Panc1 (cell line): ENCODE measurements at regions not wholly inside any gene's neighbourhood (a gene's known extent, or its start where the extent isn't known, plus 50 kb on each side); places are given as distances from the start of the nearest gene placed in this dataset.

Experiments
- ATAC-seq: fragments of 200-7000 bp; cut with Tn5 transposase; 2 replicates; pipeline ENCODE4 v1.9.1; 2020; ENCODE audit warnings: mild to moderate bottlenecking, moderate library complexity
- BruUV-seq: library from RNA; stranded (reverse); fragments of 400-500 nt; replicated peaks from 2 replicates; lab custom pipeline; 2021; lab: Mats Ljungman, UMichigan
- CTCF ChIA-PET: fragments of 300-600 bp; sonication (Branson Sonifier 250); formaldehyde crosslinking; loops from one replicate; lab custom pipeline; 2022; ENCODE audit warnings: antibody characterized with exemption; lab: Charles Lee
- POLR2A ChIA-PET: fragments of 300-600 bp; sonication (Branson Sonifier 250); formaldehyde crosslinking; loops from one replicate; lab custom pipeline; 2022; ENCODE audit warnings: antibody characterized with exemption; lab: Charles Lee
- DNase-seq: peaks from one replicate; pipeline ENCODE4 v3.0.0-alpha.2; 2010; ENCODE audit warnings: low read depth, low spot score
- H3K27ac ChIP-seq: 2 replicates; pipeline ENCODE4 v1.5.1; 2011; ENCODE audit warnings: mild to moderate bottlenecking, low read length, inconsistent platforms
- H3K27me3 ChIP-seq: fragments of 200-500 bp; sonication (Bioruptor generic); 2 replicates; pipeline ENCODE4 v1.6.0; 2014; ENCODE audit warnings: low read length, inconsistent platforms; ENCODE audit not compliant: control insufficient read depth, insufficient read depth
- H3K36me3 ChIP-seq: fragments of 200-500 bp; sonication (Bioruptor generic); 2 replicates; pipeline ENCODE4 v1.5.1; 2014; ENCODE audit warnings: inconsistent platforms, mild to moderate bottlenecking, low read length, moderate library complexity; ENCODE audit not compliant: control insufficient read depth, insufficient read depth
- H3K4me1 ChIP-seq: 2 replicates; pipeline ENCODE4 v1.5.1; 2011; ENCODE audit warnings: inconsistent platforms, mild to moderate bottlenecking, low read length, moderate library complexity; ENCODE audit not compliant: control insufficient read depth, insufficient read depth
- H3K4me3 ChIP-seq, 2 experiments: 2 replicates each; pipeline ENCODE4 v1.5.1; 2011 to 2012; ENCODE audit warnings: low read depth in 2 of 2, low read length in 2 of 2, mild to moderate bottlenecking in 2 of 2, inconsistent platforms in 1 of 2, moderate library complexity in 1 of 2
- H3K9me3 ChIP-seq: fragments of 200-500 bp; sonication (Bioruptor generic); 2 replicates; pipeline ENCODE4 v1.5.1; 2014; ENCODE audit warnings: low read depth, mild to moderate bottlenecking, inconsistent platforms, low read length, moderate library complexity; ENCODE audit not compliant: control insufficient read depth, insufficient read depth
- CTCF ChIP-seq: fragments of 450-650 bp; IDR thresholded peaks from 2 replicates; pipeline ENCODE4 v1.5.1; 2017; ENCODE audit warnings: mild to moderate bottlenecking
- POLR2AphosphoS5 ChIP-seq: IDR thresholded peaks from 2 replicates; pipeline ENCODE4 v1.6.1; 2012; ENCODE audit warnings: mild to moderate bottlenecking, low read depth, low read length, moderate library complexity
- SIN3A ChIP-seq: IDR thresholded peaks from 2 replicates; pipeline ENCODE4 v1.6.1; 2012; ENCODE audit warnings: low read depth, mild to moderate bottlenecking, low read length, moderate library complexity, borderline replicate concordance; ENCODE audit not compliant: insufficient read depth
- TCF7L2 ChIP-seq: IDR thresholded peaks from 2 replicates; pipeline ENCODE4 v1.6.1; 2011; ENCODE audit warnings: mild to moderate bottlenecking, low read depth, low read length, inconsistent platforms
- in situ Hi-C: cut with HindIII; loops from 2 replicates; pipeline ENCODE4 v1.10.0; 2016; ENCODE audit warnings: low sequenced_read_pairs, low pct_unique_long_range_greater_than_20kb
- intact Hi-C: fragments of 100-400 bp; cut with micrococcal nuclease; formaldehyde crosslinking; loops from one replicate; pipeline ENCODE4 v1.10.0; 2022; ENCODE audit not compliant: unreplicated experiment
- TF ChIP-seq, protein P1 (sequence below), 2 experiments: IDR thresholded peaks; 2 replicates each; pipeline ENCODE4 v1.6.1; 2011 to 2012; ENCODE audit warnings: low read depth in 2 of 2, control low read depth in 1 of 2, low read length in 1 of 2, mild to moderate bottlenecking in 1 of 2, moderate library complexity in 1 of 2; ENCODE audit not compliant: insufficient read depth in 1 of 2

DNA sequence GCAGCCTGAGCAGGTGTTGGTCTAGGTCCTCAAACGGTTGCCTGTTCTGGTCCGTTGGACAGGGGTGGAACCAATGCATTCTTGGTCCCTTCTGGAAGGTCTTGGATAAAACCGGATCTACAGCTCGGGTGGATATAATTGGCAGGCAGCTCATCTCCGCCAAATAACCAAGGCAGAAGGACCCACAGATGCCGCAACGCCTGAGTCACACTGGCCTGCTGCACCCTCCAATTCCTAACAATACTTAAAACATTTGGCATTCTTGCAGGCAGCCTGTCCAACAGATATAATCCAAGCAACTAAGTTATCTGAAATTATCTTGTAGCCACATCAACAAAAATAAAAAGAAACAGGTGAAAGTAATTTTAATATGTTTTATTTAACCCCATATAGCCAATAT is 59.0 kb upstream of the FGF14 start:
- Histone ChIP-seq H3K4me3 (no peak overlapping the region), H3K27ac (no peak overlapping the region), H3K36me3 (no peaks in the 10 kb centered on the region), H3K4me1 (no peaks in the 10 kb centered on the region), H3K9me3 (no peaks in the 10 kb centered on the region), H3K27me3 (no peaks in the 10 kb centered on the region)
- TF ChIP-seq, protein P1, sequence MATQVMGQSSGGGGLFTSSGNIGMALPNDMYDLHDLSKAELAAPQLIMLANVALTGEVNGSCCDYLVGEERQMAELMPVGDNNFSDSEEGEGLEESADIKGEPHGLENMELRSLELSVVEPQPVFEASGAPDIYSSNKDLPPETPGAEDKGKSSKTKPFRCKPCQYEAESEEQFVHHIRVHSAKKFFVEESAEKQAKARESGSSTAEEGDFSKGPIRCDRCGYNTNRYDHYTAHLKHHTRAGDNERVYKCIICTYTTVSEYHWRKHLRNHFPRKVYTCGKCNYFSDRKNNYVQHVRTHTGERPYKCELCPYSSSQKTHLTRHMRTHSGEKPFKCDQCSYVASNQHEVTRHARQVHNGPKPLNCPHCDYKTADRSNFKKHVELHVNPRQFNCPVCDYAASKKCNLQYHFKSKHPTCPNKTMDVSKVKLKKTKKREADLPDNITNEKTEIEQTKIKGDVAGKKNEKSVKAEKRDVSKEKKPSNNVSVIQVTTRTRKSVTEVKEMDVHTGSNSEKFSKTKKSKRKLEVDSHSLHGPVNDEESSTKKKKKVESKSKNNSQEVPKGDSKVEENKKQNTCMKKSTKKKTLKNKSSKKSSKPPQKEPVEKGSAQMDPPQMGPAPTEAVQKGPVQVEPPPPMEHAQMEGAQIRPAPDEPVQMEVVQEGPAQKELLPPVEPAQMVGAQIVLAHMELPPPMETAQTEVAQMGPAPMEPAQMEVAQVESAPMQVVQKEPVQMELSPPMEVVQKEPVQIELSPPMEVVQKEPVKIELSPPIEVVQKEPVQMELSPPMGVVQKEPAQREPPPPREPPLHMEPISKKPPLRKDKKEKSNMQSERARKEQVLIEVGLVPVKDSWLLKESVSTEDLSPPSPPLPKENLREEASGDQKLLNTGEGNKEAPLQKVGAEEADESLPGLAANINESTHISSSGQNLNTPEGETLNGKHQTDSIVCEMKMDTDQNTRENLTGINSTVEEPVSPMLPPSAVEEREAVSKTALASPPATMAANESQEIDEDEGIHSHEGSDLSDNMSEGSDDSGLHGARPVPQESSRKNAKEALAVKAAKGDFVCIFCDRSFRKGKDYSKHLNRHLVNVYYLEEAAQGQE (IDR thresholded peaks at IDR 0.05; ENCODE audit: insufficient read depth in 1 of 2, low read depth in 2 of 2, low read length in 1 of 2) = no peak
- TF ChIP-seq CTCF = no peak
- TF ChIP-seq TCF7L2 = no peak
- TF ChIP-seq SIN3A = no peak
- no peak for TF ChIP-seq POLR2AphosphoS5
- in situ Hi-C loops (no loop called here), intact Hi-C loops (no loop called here)
- DNase-seq = no peak
- ChIA-PET POLR2A (no interaction called here), CTCF (no interaction called here)
- BruUV-seq = no TSS peak
- ATAC-seq = no peak

DNA sequence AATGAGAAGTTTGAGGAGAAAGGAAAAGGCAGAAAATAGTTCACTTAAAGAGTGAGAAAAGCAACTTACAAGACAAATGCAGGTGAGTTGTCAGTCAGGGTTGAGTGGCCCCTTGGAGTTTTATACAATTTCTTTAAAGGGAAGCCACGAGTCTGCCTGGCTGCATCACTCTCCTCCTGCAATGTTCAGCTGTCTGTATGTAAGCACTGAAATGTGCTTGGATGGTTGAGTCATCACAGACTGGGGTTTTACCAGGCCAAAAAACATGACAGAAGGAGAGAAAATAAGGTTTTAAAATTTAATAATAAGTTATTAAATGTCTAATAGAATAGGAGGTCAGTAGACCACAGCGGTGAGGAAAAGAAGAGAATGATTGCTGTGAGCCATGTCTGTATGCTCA is 51.0 kb upstream of the FGF14 start:
- ChIA-PET CTCF (no interaction called here), POLR2A (no interaction called here)
- H3K27me3 ChIP-seq = no peaks in the 10 kb centered on the region
- TF ChIP-seq TCF7L2 = no peak
- no peak for TF ChIP-seq SIN3A
- TF ChIP-seq, protein P1 (IDR thresholded peaks at IDR 0.05; ENCODE audit: insufficient read depth in 1 of 2, low read depth in 2 of 2, low read length in 1 of 2) = no peak
- no peak for TF ChIP-seq CTCF
- TF ChIP-seq POLR2AphosphoS5 = no peak
- in situ Hi-C loops = no loop called here
- no peak for ATAC-seq
- intact Hi-C loops = no loop called here
- H3K4me3 ChIP-seq = no peak overlapping the region
- no peak for DNase-seq
- H3K4me1 ChIP-seq = no peaks in the 10 kb centered on the region
- no peak overlapping the region for H3K27ac ChIP-seq
- H3K36me3 ChIP-seq = no peaks in the 10 kb centered on the region
- no peaks in the 10 kb centered on the region for H3K9me3 ChIP-seq
- no TSS peak for BruUV-seq
